ENCODE measurements at regions not wholly inside any gene's neighbourhood (a gene's known extent, or its start where the extent isn't known, plus 50 kb on each side); places are given as distances from the start of the nearest gene placed in this dataset.

DNA sequence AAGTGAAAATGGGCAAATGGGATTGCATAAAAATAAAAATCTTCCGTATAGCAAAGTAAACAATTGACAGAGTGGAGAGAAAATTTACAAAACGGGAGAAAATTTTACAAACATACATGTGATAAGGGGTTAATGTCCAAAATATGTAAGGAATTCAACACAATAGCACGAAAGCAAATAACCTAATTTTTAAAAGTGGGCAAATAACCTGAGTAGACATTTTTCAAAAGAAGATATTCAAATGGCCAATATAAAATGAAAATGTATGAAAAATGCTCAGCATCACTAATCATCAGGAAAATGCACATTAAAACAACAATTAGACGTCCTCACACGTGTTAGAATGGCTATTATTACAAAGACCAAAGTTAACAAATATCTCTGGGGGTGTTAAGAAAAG is 441.5 kb downstream of the HTR1B start:
- TF ChIP-seq, protein P1, sequence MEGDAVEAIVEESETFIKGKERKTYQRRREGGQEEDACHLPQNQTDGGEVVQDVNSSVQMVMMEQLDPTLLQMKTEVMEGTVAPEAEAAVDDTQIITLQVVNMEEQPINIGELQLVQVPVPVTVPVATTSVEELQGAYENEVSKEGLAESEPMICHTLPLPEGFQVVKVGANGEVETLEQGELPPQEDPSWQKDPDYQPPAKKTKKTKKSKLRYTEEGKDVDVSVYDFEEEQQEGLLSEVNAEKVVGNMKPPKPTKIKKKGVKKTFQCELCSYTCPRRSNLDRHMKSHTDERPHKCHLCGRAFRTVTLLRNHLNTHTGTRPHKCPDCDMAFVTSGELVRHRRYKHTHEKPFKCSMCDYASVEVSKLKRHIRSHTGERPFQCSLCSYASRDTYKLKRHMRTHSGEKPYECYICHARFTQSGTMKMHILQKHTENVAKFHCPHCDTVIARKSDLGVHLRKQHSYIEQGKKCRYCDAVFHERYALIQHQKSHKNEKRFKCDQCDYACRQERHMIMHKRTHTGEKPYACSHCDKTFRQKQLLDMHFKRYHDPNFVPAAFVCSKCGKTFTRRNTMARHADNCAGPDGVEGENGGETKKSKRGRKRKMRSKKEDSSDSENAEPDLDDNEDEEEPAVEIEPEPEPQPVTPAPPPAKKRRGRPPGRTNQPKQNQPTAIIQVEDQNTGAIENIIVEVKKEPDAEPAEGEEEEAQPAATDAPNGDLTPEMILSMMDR (IDR thresholded peaks at IDR 0.05; ENCODE audit: low read length, missing control alignments), result no peak
- DNase-seq (ENCODE audit: low read depth), result no peak
- no peak overlapping the region for H3K4me3 ChIP-seq (replicated peaks; ENCODE audit: low read depth, low read length)

DNA sequence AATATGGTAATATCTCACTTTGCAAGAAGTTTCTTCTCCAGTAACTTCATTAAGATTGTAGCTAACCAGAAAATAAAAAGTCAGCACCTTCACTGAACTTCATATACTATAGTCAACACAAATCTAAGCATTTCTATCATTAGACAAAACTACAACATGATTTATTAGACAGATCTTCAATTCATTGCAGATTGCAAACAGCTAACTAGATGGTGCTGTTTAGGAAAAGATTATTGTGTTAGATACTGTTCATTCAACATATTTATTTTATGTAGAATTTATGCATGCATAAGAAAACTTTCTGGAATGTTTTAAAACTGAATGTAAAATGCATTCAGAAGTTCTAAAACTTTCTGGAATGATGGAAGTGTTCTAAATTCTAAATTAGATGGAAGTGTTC is 442.1 kb downstream of the HTR1B start:
- no peak overlapping the region for H3K4me3 ChIP-seq (replicated peaks; ENCODE audit: low read depth, low read length)
- TF ChIP-seq, protein P1 (IDR thresholded peaks at IDR 0.05; ENCODE audit: low read length, missing control alignments), result no peak
- DNase-seq (ENCODE audit: low read depth), result no peak

DNA sequence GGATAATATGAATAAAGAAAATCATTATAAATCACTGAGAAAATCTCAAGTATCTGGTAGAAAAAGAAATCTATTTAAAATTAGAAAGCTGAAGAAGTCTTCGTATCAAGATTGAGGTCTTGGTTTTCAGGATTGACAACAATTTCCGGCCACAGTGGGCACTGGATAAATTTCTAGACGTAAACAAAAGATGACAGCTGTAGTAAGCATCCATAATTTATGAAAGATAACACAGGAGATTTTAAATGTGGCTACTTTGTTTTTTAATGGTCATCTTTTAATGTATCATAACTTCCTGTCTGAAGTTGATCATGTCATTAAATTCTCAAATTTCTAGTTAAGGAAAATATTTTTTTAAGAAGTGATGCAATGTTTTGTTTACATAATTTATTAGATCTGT is 444.2 kb downstream of the HTR1B start:
- TF ChIP-seq, protein P1 (IDR thresholded peaks at IDR 0.05; ENCODE audit: low read length, missing control alignments), result no peak
- no peak for DNase-seq (ENCODE audit: low read depth)

DNA sequence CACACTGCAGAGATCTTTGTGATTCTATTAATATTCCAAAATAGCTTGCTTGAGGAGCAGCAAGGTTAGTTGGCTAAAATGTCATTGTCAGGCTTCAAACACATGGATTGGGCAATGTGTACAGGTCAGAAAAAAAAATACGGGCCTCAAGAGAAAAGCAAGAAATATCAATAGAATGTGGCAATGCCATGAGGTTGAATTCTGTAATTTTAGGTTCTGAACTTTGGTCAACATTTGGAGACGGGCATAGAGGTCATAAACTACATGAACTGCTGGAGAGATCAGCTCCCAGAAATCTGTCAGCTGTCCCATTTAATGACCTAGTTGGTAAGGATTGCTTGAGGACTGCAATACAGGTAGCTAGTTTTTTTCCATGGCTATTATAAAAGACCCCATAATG is 445.8 kb downstream of the HTR1B start:
- TF ChIP-seq, protein P1 (IDR thresholded peaks at IDR 0.05; ENCODE audit: low read length, missing control alignments), result no peak
- DNase-seq (ENCODE audit: low read depth), result no peak
- no peak overlapping the region for H3K4me3 ChIP-seq (replicated peaks; ENCODE audit: low read depth, low read length)

More for the DNA sequence above, 444.2 kb downstream of the HTR1B start:
- H3K4me3 ChIP-seq (replicated peaks; ENCODE audit: low read depth, low read length), result no peak overlapping the region

DNA sequence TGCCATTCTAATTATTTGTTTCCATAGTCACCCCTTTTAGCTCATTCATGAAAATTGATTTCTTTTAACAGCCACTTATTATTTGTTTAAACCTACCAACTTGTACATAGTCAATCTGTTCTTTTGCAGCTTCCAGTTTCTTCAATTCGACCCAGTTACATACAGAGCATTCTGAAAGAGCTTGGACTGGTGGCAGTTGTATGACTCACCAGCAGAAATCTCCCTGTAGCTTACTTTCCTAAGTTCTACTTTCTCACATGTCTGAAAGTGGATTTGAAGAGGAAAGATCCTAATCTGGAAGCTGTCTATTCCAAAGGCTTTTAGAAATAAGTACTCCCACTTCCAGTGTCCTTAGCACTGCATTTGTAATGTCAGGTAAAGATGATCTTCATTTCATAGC is 447.9 kb downstream of the HTR1B start:
- peak; percentile 54 for DNase-seq (ENCODE audit: low read depth)
- H3K4me3 ChIP-seq (replicated peaks; ENCODE audit: low read depth, low read length), result no peak overlapping the region
- TF ChIP-seq, protein P1 (IDR thresholded peaks at IDR 0.05; ENCODE audit: low read length, missing control alignments), result no peak

DNA sequence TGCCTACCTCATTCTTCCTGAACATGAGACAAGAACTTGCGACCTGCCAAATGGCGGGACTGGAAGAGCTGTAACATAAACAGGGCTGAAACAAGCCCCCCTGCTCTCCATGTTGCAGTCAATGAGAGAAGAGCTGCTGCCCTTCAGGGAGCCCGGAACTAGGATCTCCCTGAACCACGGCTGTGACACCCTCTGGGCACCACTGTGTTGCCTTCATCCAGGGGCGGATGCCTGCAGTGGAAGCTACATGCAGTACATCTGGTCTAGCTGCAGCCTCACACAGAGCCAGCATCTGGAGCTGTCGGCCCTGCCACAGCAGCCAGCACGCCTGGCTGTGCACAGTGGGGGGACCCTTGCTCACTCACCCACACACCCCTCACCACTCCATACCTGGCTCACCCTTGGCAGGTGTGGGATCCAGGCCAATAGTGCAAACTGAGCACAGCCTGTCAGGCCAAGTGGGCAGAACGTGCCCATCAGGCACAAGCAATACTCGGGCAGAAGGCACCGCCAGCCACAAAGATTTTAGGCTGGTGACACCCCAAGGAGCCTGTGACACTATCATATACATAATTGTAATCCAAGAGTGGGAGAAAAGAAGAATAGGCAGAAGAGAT is 451.3 kb downstream of the HTR1B start:
- TF ChIP-seq, protein P1 (IDR thresholded peaks at IDR 0.05; ENCODE audit: low read length, missing control alignments), result no peak
- H3K4me3 ChIP-seq (replicated peaks; ENCODE audit: low read depth, low read length), result no peak overlapping the region
- no peak for DNase-seq (ENCODE audit: low read depth)

DNA sequence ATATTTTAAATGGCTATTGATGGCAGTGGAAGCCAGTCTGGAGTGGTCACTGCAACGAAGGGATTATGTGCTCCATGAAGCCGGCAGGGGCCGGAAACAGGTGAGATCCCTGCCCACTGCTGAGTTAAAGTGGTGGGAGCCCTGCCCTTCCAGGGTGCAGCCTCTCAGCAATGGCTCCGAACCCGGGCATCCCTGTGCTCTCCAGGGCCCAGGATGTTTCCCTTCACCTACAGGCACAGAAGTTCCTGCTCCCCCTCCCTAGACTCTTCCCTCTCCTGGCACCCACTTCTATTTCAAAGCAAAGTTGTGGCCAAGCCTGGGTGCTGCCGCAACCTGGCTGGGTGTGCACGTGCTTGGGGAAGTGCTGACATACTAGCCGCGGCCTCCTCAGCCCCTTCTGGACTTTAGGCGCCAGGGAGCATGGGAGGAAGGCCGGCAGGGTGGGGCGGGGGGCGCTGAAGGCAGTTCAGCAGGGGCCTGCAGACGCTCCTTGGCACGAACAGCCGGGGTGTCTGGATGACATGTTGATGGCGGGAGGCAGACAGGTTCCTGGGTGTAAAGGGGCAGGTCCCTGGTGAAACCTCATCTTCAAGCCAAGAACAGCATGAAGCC is 452.3 kb downstream of the HTR1B start:
- TF ChIP-seq, protein P1 (IDR thresholded peaks at IDR 0.05; ENCODE audit: low read length, missing control alignments), result no peak
- H3K4me3 ChIP-seq (replicated peaks; ENCODE audit: low read depth, low read length), result no peak overlapping the region

More for the DNA sequence above, 452.3 kb downstream of the HTR1B start:
- no peak for DNase-seq (ENCODE audit: low read depth)

Data from fibroblast of pulmonary artery (primary cell).